GM04503 (cell line): ENCODE measurements at regions not wholly inside any gene's neighbourhood (a gene's known extent, or its start where the extent isn't known, plus 50 kb on each side); places are given as distances from the start of the nearest gene placed in this dataset.

Experiments
- DNase-seq: peaks from one replicate; pipeline ENCODE4 v3.0.0-alpha.2; 2012; ENCODE audit warnings: low read depth

DNA sequence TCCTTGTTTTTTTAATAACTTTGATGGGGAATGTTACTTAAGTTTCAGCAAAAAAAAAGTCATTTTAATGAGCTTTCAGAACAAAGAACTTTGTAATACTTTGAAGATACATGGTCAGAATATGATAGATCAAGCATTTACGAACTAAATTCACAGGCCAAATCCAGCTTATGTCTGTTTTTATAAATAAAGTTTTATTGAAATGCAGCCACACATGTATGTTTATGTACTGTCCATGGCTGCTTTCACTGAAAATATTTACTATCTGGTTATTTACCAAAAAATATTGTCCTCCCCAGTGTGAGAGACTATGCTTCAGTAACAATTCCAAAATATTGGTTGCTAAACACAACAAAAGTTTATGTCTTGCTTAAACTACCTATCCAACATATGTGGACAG is 366.7 kb downstream of the PIK3R1 start:
- DNase-seq, result no peak

DNA sequence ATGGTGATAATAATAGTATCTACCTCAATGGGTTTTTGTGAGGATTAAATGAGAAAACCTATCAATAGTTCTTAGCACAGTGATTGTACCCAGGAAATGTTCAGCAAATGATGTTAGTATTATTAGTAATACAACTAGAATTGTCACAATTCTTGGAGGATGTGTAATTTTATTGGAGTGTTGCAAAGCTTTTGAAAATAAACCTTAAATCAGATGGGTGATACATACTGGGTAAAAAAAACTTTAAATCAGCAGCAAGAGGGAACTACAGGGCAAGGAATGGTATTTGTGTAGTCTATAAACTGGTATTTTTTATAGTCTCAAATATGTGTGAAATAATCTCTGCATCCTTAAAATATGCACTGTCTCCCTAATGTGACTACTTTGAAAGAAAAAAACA is 371.6 kb downstream of the PIK3R1 start:
- DNase-seq, result peak; percentile 47

DNA sequence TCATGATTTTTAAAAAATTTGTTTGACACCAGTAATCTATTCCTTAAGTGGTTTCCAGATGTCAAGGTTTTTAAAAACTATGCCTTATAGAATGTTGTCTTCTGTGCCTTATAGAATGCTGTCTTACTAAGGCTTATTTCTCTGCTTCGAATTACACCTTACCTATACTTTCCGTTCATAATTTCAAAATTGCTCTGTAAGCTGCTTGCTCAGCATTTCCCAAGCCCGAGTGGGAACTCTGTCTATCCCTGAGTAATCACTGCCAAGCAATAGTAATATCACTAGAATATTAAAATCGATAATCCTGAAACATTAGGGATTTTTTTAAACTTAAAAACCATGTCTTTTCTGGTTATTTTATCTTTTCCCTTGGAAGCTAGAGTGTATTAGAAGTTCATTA is 376.3 kb downstream of the PIK3R1 start:
- no peak for DNase-seq

DNA sequence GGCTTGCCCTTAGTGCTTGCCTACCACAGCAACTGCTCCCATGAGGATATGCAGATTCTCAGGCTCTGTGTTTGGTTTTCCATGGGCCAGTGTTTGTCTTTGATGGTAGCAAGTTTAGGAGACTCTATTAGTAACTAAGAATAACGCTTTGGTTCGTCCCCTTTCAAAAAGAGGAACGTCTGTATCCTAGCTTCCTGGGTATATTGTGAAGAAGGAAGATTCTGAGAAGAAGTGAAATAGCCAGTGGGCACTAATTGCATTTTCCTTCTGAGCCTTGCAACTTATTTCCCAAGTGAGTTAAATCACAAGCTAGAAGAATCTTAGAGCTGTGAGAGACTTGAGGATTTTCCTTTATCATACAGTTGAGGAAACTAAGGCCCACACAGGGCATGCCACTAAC is 376.8 kb downstream of the PIK3R1 start:
- DNase-seq, result no peak

DNA sequence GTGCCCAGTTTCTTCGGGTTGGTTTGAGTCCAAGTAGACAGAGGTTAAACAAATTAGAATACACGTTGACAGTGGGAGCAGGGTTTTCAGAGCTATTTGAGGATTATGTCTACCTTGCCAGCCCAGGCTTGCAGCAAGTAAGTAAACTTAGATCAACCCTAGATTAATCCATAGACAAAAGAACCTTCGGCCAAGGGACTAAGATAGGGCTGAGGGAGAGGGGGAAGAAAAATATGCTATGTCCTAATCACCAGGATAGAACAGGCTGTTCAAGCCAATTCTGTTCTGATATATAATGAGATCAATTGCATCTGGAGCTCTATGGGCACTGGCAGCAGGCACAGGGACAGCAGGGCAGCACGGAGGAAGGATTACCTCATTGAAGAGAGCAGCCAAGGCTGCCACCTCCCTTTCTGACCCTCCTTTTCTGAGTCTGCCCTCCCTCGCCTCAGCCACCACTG is 377.7 kb downstream of the PIK3R1 start:
- DNase-seq, result no peak

DNA sequence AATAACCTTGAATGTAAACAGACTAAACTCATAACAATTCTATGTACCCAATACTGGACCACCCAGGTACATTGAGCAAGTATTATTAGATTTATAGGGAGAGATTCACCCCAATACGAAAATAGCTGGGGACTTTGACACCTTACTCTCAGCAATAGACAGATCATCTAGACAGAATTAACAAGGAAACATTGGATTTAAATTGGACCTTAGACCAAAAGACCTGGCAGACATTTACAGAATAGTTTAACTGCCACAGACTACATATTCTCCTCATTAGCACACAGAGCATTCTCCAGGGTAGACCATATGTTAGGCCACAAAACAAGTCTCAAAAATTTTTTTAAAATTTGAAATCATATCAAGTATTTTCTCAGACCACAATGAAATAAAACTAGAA is 397.4 kb downstream of the PIK3R1 start:
- no peak for DNase-seq

DNA sequence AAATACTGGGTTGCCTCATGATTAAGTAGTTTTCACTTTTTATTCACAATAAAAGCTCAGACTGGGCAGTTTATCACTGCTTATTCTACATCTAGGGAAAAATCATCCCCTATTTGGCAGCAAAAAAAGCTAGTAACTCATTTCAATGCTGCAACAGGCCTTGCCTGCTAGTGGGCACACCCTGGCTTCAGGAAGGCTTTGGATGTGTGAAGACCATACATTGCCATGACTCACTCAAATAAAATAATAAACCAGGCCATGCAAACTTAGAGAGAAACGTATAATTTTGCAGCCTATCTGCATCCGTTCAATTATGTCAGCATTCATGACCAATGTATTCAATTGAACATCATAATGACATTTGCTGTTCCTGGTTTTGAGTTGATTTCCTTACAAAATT is 402.9 kb downstream of the PIK3R1 start:
- DNase-seq, result no peak

DNA sequence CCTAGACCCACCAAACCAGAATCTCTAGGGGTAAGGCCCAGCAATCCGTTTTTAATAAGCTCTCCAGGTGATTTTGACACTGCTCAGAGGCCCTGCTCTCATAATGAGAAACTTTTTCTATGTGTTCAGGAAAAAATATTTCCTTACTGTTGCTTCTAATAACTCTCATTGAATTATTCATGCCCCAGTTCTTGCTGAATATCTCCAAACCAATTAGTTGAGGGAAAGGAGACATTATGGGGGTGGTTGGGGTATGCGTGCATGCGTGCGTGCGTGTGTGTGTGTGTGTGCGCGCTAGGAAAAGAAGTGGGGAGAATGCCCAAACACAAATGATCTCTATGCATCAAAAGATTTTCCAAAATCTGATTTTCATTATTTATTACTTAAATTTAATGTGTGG is 411.4 kb downstream of the PIK3R1 start:
- DNase-seq, result no peak

DNA sequence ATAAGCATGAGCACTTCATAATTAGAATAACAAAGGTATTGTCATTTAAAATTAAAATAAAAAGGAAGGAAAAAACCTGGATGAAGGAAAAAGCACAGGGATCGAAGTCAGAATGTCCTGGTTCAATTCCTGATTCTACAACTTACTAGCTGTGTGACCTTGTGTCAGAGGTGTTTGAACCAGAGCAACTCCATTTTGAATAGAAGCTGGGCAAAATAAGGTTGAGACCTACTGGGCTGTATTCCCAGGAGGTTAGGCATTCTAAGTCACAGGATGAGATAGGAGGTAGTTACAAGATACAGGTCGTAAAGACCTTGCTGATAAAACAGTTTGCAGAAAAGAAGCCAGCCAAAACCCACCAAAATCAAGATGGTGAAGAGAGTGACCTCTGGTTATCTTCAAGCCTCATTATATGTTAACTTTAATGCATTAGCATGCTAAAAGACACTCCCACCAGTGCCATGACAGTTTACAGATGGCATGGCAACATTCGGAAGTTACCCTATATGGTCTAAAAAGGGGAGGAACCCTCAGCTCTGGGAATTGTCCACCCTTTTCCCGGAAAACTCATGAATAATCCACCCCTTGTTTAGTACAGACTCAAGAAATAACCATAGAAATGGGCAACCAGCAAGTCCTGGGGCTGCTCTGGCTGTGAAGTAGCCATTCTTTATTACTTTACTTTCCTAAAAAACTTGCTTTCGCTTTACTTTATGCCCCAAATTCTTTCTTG is 412.7 kb downstream of the PIK3R1 start:
- DNase-seq, result no peak

DNA sequence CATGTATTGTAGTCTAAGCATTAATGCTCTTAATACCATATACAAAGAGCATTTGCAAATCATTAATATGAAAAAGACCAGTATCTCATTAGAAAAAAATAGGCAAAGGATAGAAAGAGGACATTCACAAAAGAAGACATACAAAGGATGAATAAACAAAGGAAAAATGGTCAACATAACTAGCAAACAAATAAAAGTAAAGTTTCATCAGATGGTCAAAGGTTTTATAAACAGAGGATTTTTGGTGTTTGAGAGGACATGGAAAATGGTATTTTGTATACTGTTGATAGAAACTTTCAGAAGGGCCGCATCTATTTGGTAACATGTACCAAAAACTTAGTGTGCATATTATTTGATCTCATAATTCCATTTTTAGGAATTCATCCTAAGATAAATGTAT is 414.8 kb downstream of the PIK3R1 start:
- DNase-seq, result no peak

DNA sequence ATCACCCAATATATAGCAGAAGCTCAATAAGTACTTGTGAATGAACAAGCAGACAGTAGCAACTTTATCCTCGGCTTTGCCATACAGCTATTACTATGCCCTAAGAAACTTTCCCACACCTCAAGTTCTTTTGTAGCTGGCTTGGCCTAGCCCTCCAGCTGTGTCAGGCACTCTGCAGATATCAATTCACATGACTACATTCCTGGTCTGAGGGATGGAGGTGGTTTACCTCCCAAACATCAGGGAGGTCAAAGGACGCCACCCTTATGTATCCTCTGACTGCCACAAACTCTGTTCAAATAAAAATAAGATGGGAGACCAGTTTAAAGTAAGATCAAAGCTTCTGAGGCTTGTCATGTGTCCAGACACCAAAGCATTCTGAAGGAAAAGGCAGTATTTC is 416.3 kb downstream of the PIK3R1 start:
- no peak for DNase-seq

DNA sequence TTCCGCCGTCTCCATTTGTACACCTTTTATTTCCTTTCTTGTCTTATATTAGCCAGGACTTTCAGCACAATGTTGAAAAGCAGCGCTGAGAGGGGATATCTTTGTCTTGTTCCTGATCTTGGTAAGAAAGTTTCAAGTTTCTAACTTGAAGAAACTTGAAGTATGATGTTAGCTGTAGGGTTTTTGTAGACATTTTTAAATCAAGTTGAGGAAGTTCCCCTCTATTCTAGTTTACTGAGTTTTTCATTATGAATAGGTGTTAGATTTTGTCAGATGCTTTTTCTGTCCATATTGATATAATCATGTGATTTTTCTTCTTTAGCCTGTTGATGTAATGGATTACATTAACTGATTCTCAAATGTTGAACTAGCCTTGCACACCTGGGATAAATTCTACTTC is 425.7 kb downstream of the PIK3R1 start:
- DNase-seq, result no peak

DNA sequence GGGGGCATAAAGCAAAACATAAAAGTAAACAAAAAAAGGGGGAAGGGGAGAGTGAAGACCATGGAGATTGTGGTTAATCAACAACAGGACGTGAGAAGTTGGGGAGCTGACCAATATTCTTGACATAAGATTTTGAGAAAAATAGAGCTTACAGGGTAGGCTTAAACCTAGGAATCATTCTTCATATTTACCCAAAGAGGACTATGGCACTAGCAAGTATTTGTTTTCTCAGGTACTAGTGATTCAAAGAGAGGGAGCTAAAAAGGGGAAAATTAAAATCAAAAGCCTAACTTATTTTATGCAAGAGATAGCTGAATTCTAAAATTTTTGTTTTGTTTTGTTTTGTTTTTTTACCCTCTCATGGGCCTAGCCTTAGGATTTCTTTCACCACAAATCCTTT is 427.5 kb downstream of the PIK3R1 start:
- no peak for DNase-seq

DNA sequence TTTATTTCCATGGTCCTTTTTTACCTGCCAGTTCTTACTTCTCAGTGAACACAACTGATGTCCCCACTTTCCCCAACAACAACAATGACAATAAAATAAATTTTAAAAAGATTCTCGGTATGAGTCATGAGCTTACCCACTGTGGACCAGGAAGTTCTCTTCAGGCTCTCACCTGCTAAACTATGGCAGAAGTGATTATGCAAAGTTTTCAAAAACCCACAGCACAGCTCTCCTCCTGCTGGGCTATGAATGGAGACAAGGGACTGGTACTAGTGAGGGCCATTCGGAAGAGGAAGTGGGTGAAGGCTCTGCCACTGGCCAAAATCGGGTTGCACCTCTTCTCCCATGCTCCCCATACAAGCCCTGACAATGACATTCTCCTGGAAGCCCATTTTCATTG is 429.4 kb downstream of the PIK3R1 start:
- DNase-seq, result no peak

DNA sequence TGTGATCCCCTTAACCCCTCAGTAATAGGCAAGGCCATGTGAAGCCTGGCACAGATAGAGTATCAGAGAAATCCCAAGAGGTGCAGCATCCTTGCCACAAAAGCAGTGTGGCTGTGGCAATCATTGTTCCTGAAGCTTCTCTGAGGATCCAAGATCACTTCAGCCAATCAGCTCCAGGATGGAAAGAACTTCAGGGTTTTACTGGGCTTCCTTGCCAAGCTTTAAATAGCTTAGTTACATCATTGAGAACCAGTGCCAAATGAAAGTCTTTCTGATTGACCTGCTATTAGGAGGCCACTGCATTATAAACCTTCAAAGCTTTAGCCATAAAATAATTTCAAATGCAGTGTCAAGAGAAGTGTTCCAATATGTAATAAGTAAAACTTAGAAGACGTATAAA is 430.6 kb downstream of the PIK3R1 start:
- peak; percentile 11 for DNase-seq

DNA sequence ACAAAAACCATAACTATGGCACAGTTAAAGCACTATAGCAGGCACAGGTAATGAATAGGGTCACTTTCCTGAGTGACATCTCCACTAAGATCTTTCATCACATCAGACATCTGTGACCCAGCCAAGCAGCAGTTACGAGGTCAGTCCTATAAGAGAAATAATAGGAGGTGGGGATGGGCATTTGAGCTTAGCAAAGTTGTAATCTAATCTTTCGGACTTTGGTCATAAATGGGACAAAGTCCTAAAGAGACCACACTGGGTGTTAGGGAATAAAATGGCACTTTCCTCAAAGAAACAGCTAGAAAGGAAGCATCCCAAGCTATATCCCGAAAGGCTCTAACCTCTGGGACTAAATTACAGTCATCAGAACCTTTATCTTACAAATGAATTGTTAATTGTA is 432.2 kb downstream of the PIK3R1 start:
- no peak for DNase-seq

DNA sequence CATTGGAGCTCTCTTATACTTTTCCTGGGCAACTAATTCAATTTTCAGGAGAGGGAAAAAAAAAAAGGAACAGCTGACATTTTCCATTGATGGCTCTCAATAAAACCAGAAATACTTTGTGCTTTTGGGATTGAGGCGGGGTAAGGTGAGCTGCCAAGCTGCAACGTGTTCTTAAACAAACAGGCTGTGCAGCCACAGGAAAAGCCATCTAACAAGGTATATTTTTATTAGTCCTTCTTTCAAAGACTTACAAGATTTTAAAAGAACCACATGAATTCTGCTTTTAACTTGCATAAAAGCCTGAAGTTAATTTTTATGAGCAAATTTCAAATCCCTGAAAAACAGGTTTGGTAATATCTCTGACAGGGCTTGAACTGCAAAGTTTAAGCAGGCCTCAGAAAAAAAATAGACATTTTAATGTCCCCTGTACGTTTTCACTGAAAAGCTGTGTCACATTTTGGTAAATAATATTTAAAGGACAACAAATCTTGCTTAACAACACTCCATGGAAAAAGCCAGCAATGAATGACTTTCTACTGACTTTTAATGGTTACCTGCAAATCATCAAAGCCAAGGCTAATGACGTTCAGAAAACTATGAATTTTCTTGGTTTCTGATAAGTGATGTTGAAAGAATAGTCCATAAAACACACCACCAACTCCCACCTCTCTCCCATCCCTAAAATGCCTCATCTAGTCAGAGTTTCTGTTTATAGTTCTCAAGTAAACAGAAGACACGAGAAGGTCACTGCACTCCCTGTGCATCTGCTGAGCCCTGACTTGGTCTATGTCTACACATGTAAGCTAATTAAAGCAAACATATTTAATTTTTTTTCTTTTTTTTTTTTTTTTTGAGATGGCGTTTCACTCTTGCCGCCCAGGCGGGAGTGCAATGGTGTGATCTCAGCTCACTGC is 433.6 kb downstream of the PIK3R1 start:
- no peak for DNase-seq

DNA sequence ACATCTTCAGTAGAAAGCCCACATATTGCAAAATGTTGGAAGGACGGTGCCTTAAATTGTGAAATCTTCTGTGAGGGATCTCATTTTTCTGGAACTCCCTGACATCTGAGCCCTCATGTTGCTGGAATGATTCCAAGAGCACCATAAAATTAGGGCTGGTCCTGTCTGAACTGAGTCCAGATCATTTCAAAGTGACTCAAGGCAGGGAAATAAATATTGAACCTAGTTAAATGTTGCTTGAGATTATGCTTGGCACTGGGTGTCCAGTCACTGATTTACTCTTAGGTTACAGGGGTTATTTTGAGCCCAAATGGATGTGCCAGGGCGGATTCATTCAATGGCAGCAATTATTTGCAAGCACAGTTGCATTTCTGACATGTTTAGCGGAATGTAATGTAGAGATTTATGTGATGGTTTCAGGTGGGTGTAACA is 437.0 kb downstream of the PIK3R1 start:
- peak; percentile 66 for DNase-seq

DNA sequence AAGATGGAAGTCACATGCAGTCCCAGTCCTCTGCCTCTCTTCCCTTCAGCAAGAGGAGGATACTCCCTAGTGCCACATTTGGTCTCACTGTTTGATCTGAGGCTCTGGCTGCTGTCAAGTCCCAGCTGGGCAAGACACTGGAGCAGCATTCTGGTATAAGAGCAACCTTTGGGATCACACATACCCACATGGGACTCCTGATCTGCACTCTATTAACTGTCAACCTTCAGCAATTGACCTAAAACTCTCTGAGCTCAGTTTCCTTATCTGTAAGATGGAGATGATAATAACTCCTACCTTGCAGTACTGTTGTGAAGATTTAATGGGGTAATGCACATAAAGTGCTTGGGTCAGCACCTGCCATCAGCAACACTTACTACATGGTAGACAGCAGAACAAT is 437.9 kb downstream of the PIK3R1 start:
- no peak for DNase-seq

DNA sequence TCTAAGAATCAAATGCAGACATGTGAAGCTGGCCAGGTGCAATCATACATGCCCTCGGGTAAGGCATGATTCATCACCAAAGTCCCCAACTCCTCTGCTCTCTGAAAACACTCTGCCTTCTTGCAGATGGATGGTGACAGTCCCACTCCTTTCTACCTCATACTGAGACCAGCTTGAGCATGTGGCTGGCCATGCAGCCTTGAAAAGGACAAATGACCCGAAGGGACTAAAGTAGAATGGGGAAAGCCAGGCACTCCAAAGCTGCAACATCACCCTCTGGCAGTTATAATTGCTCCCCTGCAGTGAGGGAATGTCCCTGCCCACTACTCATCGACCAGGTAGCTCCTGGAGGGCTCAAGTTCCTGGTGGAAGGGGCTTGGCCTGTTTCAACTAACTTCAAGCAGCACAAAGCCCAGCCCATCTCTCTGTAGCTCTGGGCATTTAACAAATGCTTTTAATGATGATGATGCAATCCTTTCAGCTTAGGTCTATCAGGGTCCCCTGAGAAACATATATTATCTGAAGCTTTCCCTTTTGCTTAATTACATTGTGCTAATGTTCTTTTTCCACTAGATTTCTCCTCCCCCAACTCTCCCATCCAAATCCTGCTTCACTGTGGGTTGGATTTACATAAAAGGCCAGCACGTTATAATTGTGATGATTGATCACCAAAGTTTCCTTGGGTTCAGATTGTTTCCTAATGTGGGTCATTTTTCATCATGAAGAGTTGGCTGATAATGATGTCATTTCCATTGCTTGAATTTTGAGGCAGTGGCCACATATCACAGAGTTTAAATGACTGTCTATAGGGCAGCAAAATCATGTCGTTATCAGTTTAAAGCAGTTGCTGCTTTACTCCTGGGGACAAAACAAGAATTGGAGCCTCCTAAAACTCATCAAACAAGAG is 436.5 kb upstream of the SLC30A5 start:
- no peak for DNase-seq

DNA sequence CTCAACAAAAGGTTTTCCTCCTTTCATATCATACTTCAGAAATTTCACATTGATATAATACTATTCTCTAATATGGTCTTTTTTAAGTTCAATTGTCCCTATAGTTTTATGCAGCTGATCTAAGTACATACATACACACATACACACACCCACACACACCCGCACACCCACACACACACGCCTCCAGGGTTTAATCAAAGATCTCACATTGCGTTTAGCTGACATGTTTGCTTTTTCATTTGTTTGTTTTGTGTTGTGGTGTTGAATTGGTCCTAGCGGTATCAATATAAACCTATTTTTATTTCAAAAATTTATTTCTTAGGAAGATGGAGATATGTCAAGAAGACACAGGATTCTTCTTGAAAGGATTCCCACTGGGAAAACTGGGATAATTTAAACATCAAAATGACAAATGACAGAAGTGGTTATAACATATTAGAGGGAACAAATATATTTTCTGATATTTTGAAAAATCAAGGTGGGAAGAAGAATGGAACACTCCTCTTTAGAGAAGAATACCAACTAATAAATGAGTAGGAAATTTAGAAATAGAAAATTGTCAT is 434.9 kb upstream of the SLC30A5 start:
- no peak for DNase-seq

DNA sequence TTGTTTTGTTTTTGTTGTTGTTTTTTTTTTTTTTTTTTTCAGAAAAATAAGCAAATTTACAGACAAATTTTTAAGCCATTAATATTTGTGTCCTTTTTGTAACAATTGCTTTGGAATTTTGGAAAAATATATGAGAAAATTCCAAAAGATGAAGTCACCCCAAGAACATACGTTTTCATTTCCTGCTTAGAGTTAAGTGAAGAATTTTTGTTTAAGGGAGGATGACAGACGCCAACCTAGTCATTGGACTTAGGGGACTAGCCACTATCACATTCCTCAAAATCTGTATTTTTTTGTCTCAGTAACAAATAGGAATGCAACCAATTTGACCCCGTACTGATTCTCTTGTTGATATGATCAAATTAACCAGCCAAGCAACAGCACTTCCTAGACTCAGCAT is 433.9 kb upstream of the SLC30A5 start:
- DNase-seq, result no peak
